A549 (cell line): ENCODE measurements at regions not wholly inside any gene's neighbourhood (a gene's known extent, or its start where the extent isn't known, plus 50 kb on each side); places are given as distances from the start of the nearest gene placed in this dataset.

Experiments
- BCL3 ChIP-seq: fragments of >200 bp; sonication (Bioruptor Twin); formaldehyde crosslinking; IDR thresholded peaks from 3 replicates; pipeline ENCODE4 v1.6.1; 2016
- CHD4 ChIP-seq: fragments of 200-600 bp; sonication (generic); IDR thresholded peaks from 2 replicates; pipeline ENCODE4 v1.6.1; 2016; ENCODE audit warnings: antibody characterized with exemption, mild to moderate bottlenecking, borderline replicate concordance
- HDAC2 ChIP-seq: fragments of 200-600 bp; sonication (generic); IDR thresholded peaks from 2 replicates; pipeline ENCODE4 v1.6.1; 2016
- JUN ChIP-seq, 2 experiments: fragments of >200 bp; sonication (Bioruptor Twin); formaldehyde crosslinking; IDR thresholded peaks; 2 replicates in 1 of 2; 3 replicates in 1 of 2; pipeline ENCODE4 v1.6.1; 2016 to 2017
- KDM5A ChIP-seq: fragments of 200-600 bp; sonication (generic); IDR thresholded peaks from 2 replicates; pipeline ENCODE4 v1.6.1; 2016; ENCODE audit warnings: antibody characterized with exemption, mild to moderate bottlenecking
- MAFK ChIP-seq: fragments of 450-650 bp; IDR thresholded peaks from 2 replicates; pipeline ENCODE4 v1.6.1; 2014; ENCODE audit not compliant: partially characterized antibody
- NR3C1 ChIP-seq: fragments of >200 bp; sonication (Bioruptor Twin); formaldehyde crosslinking; IDR thresholded peaks from 3 replicates; pipeline ENCODE4 v1.6.1; 2017
- POLR2A ChIP-seq: IDR thresholded peaks from 2 replicates; pipeline ENCODE4 v1.6.1; 2012; ENCODE audit warnings: mild to moderate bottlenecking, low read length
- POLR2AphosphoS2 ChIP-seq: conservative IDR thresholded peaks from 2 replicates; pipeline ENCODE4 v1.6.1; 2012; ENCODE audit warnings: low read length, improper control_type of control experiment, inconsistent platforms
- RFX5 ChIP-seq: fragments of 450-650 bp; IDR thresholded peaks from 2 replicates; pipeline ENCODE4 v1.7.1; 2014; ENCODE audit warnings: antibody characterized with exemption, mild to moderate bottlenecking, moderate library complexity
- TF ChIP-seq, protein P1 (sequence below): IDR thresholded peaks from 2 replicates; pipeline ENCODE4 v1.6.1; 2012
- TF ChIP-seq, protein P2 (sequence below): fragments of >200 bp; sonication (Bioruptor Twin); formaldehyde crosslinking; IDR thresholded peaks from 3 replicates; pipeline ENCODE4 v1.5.1; 2016

- TF ChIP-seq, protein P1, sequence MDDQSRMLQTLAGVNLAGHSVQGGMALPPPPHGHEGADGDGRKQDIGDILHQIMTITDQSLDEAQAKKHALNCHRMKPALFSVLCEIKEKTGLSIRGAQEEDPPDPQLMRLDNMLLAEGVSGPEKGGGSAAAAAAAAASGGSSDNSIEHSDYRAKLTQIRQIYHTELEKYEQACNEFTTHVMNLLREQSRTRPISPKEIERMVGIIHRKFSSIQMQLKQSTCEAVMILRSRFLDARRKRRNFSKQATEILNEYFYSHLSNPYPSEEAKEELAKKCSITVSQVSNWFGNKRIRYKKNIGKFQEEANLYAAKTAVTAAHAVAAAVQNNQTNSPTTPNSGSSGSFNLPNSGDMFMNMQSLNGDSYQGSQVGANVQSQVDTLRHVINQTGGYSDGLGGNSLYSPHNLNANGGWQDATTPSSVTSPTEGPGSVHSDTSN, result no peak
- TF ChIP-seq, protein P2, sequence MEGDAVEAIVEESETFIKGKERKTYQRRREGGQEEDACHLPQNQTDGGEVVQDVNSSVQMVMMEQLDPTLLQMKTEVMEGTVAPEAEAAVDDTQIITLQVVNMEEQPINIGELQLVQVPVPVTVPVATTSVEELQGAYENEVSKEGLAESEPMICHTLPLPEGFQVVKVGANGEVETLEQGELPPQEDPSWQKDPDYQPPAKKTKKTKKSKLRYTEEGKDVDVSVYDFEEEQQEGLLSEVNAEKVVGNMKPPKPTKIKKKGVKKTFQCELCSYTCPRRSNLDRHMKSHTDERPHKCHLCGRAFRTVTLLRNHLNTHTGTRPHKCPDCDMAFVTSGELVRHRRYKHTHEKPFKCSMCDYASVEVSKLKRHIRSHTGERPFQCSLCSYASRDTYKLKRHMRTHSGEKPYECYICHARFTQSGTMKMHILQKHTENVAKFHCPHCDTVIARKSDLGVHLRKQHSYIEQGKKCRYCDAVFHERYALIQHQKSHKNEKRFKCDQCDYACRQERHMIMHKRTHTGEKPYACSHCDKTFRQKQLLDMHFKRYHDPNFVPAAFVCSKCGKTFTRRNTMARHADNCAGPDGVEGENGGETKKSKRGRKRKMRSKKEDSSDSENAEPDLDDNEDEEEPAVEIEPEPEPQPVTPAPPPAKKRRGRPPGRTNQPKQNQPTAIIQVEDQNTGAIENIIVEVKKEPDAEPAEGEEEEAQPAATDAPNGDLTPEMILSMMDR, result no peak
- TF ChIP-seq KDM5A (no peak), POLR2A (no peak), MAFK (no peak), CHD4 (no peak), NR3C1 (no peak), POLR2AphosphoS2 (no peak), BCL3 (no peak), RFX5 (no peak), JUN (IDR thresholded peaks at IDR 0.05) (no peak), HDAC2 (no peak)
These were observed 524.9 kb downstream of the FGF9 start for GRCh38 chr13:22195726-22196125.
